ENCODE measurements at regions not wholly inside any gene's neighbourhood (a gene's known extent, or its start where the extent isn't known, plus 50 kb on each side); places are given as distances from the start of the nearest gene placed in this dataset.

- no peak overlapping the region for H3K4me3 ChIP-seq (ENCODE audit: control insufficient read depth, low read depth, low read length)
- DNase-seq (ENCODE audit: low read depth): peak; percentile 91
- no peak for TF ChIP-seq CTCF (conservative IDR thresholded peaks at IDR 0.05; ENCODE audit: control insufficient read depth, insufficient read depth, low read depth, low read length)
Measured at GRCh38 chr9:88766778-88767503, 224.3 kb upstream of the S1PR3 start.

GRCh38 chr9:88767504-88767790 is 223.8 kb upstream of the S1PR3 start:
- H3K4me3 ChIP-seq (ENCODE audit: control insufficient read depth, low read depth, low read length): no peak overlapping the region
- DNase-seq (ENCODE audit: low read depth): peak; percentile 48
- no peak for TF ChIP-seq CTCF (conservative IDR thresholded peaks at IDR 0.05; ENCODE audit: control insufficient read depth, insufficient read depth, low read depth, low read length)

- no peak for TF ChIP-seq CTCF (conservative IDR thresholded peaks at IDR 0.05; ENCODE audit: control insufficient read depth, insufficient read depth, low read depth, low read length)
- DNase-seq (ENCODE audit: low read depth): peak; percentile 41
- no peak overlapping the region for H3K4me3 ChIP-seq (ENCODE audit: control insufficient read depth, low read depth, low read length)
Measured at GRCh38 chr9:88772575-88772974, 218.7 kb upstream of the S1PR3 start.

- no peak for TF ChIP-seq CTCF (conservative IDR thresholded peaks at IDR 0.05; ENCODE audit: control insufficient read depth, insufficient read depth, low read depth, low read length)
- DNase-seq (ENCODE audit: low read depth): no peak
- H3K4me3 ChIP-seq (ENCODE audit: control insufficient read depth, low read depth, low read length): no peak overlapping the region
Measured at GRCh38 chr9:88773126-88773525, 218.1 kb upstream of the S1PR3 start.

GRCh38 chr9:88773627-88774244 is 217.5 kb upstream of the S1PR3 start:
- TF ChIP-seq CTCF (conservative IDR thresholded peaks at IDR 0.05; ENCODE audit: control insufficient read depth, insufficient read depth, low read depth, low read length): peak; percentile 28
- peak; percentile 58 for DNase-seq (ENCODE audit: low read depth)
- no peak overlapping the region for H3K4me3 ChIP-seq (ENCODE audit: control insufficient read depth, low read depth, low read length)

- DNase-seq (ENCODE audit: low read depth): peak; percentile 98
- TF ChIP-seq CTCF (conservative IDR thresholded peaks at IDR 0.05; ENCODE audit: control insufficient read depth, insufficient read depth, low read depth, low read length): no peak
- H3K4me3 ChIP-seq (ENCODE audit: control insufficient read depth, low read depth, low read length): no peak overlapping the region
Measured at GRCh38 chr9:88775037-88775471, 216.2 kb upstream of the S1PR3 start.

All from fibroblast of mammary gland (primary cell).